C4-2B (cell line): ENCODE measurements at regions not wholly inside any gene's neighbourhood (a gene's known extent, or its start where the extent isn't known, plus 50 kb on each side); places are given as distances from the start of the nearest gene placed in this dataset.

Experiments
- H3K27ac ChIP-seq: fragments of 450-650 bp; 2 replicates; pipeline ENCODE4 v1.5.1; 2017
- CTCF ChIP-seq: fragments of 450-650 bp; conservative IDR thresholded peaks from 2 replicates; pipeline ENCODE4 v1.5.1; 2017; ENCODE audit warnings: mild to moderate bottlenecking
- ZFX ChIP-seq: fragments of 450-650 bp; IDR thresholded peaks from 2 replicates; pipeline ENCODE4 v1.6.1; 2017

DNA sequence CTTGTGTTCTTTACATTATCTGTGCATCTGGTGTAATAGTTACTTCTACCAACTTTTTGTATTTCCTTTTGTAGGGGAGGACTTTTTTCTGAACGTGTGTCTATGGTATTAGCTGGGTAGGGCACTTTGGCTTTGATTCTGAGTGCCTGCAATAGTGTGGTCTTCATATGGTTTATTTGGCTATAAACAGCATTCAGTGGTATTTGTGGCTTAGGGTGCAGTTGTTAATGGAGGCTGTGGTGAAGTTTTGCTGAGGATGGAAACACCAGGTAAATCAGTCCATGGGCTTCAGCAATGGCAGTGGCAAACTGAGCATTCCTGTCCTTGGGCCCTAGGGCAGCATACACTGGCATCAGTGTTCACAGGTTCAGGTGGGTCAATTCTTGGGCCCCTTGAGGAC is 230.6 kb upstream of the CTNNB1 start:
- no peak overlapping the region for H3K27ac ChIP-seq
- TF ChIP-seq ZFX: no peak
- no peak for TF ChIP-seq CTCF

DNA sequence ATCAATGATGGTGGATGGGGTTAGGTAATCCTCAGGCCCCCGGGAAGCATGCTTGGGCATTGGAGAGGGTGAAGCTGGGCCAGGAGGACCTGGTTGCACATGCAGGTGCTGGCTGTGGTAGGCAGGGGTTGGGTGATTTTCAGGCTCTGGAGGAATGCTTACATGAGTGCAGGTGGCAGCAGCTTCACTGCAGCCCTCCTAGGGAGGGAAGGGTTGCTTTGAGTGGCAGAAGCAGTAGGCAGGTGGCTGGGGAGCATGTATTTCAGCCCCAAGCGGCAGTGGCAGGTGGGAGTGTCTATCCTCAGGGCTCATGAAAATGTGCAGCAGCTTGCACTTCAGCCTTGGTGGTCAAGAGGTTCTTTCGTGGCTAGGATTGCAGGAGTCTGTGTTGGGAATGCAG is 230.0 kb upstream of the CTNNB1 start:
- no peak overlapping the region for H3K27ac ChIP-seq
- TF ChIP-seq ZFX: no peak
- TF ChIP-seq CTCF: no peak

DNA sequence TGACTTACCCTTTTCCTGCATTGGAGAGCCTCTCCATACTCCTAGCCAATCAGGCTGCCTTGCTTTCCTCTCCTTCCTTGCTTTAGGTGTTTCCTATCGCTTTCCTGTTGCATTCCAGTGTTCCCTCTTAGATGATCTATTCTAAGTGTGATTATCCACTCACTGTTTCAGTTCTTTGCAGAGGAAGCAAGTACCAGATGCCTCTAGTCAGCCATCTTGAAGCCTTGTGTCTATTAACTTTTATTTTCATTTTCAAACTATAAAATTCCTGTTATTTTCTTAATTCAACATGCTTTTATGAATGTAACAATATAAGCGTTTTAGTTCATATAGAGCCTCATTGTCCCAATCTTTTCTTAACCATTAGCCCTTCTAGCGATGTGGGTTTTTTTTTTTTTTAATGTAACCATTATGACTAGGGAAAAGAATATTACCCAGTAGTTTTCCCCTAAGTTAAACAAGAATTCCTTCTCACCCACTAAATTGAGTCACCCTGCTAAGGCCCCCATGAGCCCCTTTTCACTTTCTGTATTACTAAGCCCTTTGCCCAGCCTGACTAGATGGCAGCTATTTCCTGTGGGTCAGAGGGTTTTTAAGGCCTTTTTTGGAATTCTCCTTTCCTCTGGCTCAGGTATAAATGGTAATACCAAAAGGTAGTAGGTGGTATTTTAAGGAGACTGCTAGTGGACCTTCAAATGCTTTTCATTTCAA is 229.4 kb upstream of the CTNNB1 start:
- no peak for TF ChIP-seq CTCF
- no peak for TF ChIP-seq ZFX
- H3K27ac ChIP-seq: no peak overlapping the region

DNA sequence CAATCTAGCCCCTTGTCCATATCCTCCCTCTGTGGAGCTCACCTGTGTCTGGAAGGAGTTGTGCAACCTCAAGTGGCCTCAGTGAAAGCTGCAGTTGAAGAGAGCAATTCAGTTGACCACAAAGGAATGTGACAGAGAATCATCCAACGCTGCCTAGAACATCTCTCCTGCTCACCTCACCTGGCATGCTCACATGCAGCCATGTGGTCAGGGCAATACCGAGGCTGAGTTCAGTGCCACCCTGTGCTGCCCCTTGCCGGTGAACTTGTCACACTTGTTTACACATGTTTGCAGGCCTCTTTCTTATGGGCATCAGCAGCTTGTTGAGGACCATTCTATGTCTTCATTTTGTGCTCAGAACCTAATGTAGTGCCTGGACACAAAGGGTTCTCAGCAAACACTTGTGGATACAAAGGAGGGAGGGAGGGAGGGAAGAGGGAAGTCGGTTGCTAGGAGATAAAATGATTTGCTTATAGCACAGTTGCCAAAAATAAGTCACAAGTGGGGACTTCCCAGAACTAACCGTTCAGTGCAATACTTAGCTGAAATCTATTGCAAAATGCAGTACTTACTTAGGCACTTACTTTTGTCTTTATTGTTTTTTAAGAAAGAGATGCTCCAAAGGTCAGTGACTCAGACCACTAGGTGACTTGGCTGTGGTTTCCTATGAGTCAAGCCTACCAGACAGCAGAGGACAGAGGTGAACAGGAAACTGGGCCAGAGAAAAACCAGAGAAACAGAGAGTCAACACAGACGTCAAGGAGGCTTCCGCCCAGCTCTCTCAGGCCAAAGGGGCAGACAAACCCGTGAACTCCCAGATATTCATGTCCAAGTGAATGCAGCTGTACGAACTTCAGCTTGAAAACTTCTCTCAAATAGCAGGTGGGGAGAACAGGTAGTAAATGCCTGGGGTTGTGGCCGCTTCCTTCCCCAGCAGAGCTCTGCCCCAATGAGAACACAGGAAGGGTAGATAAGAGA is 227.8 kb upstream of the CTNNB1 start:
- no peak overlapping the region for H3K27ac ChIP-seq
- TF ChIP-seq CTCF (0 out of 2 replicates have a peak, but pooled peaks have one; percentile 15), ZFX (no peak)

DNA sequence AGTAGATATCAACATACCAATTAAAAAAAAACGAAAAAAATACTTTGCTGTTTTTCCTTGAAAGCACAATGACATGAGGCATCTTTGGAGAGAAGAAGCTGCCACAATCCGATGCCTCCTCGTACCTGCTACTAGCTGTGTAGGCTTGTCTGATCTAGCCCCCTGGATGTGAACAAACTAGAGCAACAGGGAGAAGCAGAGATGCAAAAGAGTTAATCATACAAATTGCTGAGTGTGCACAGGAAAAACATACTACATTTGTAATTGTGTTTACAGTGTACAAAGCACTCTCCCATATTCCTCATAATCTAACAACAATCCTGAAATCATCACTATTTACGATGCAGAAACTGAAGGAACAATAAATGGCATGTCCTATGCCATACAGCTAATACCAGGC is 227.0 kb upstream of the CTNNB1 start:
- no peak overlapping the region for H3K27ac ChIP-seq
- TF ChIP-seq ZFX (no peak), CTCF (no peak)

- no peak overlapping the region for H3K27ac ChIP-seq
- TF ChIP-seq ZFX: no peak
- TF ChIP-seq CTCF: no peak
Observed at GRCh38 chr3:40973141-40973540, 226.2 kb upstream of the CTNNB1 start.

DNA sequence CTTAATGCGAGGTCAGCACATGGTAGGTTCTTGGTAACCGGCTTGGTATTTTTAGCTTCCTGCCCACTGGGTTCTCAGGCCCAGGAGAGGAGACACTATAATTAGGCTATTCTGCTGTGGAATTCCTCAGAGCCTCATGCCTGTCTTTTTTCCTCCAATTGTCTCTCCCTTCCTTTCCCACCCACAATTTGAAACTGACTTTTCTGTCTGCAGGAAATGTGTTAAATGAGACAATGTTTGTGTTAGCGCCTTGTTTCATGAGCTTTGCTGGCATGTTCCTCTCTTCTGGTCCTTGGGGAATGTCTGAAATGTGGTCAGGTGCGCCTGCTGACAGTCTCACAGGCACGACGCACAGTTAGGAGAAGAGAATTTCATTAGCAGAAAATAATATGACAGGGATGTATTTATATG is 223.6 kb upstream of the CTNNB1 start:
- TF ChIP-seq ZFX (no peak), CTCF (no peak)
- H3K27ac ChIP-seq: no peak overlapping the region
